Hematopoietic multipotent progenitor cell treated with erythropoietin and hydrocortisone succinate and interleukin-3 and kit ligand, for 6 days (in vitro differentiated cells): ENCODE measurements at regions not wholly inside any gene's neighbourhood (a gene's known extent, or its start where the extent isn't known, plus 50 kb on each side); places are given as distances from the start of the nearest gene placed in this dataset.

Experiments used
- DNase-seq: peaks from one replicate; pipeline ENCODE4 v3.0.0-alpha.2; 2015

DNA sequence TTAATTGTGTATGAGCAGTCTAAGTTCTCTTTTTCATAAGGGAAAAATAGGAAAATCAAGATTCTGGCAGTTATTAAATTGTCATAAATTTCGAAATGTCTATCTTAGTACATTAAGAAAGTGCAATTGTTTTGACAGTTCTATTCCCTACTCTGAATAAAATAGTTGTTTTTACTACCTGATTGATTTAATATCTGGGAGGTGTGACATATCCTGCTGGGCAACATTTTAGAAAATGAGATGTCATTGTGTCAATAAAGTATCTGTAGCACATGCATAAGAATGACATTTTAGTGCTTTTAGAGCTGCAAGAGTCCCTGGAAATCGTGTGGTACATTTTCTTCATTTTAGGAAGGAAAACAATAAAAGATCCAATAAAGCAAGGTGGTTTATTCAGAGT, 139.2 kb upstream of the COL11A1 start:
- no peak for DNase-seq

DNA sequence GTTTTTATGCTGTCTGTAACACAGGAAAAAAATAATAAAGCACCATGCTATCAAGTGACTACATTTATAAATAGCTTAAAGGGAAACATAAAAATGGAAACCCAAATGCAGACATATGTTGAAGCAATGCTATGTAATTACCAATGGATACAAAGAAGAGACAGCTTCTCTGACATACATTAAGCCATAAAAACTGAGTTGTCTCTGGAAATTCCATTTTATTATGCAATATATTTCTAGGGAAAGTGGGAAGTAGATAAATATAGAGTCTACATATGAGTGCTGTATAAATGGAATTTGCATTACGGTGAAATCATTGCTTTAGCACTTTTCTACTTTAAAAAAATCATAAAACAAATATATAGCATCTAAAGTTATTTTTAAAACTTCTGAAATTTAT, 135.2 kb upstream of the COL11A1 start:
- DNase-seq, result no peak

DNA sequence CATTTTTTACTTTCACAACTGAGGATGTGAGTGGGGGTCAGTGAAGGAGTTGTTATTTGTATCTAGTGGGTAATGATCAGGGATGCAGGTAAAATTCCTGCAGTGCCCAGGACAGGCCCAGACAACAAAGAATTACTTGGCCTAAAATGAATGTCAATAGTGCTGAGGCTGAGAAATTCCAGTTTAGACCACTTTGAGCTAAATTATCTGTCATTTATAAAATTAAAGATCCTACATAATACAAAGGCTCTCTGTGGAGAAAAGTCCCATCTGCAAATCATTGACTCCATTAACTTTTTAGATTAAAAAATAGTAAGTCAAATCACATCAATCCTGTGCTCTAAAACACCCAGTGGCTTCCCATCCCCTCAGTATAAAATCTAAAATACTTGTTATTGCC, 130.7 kb upstream of the COL11A1 start:
- DNase-seq, result no peak

DNA sequence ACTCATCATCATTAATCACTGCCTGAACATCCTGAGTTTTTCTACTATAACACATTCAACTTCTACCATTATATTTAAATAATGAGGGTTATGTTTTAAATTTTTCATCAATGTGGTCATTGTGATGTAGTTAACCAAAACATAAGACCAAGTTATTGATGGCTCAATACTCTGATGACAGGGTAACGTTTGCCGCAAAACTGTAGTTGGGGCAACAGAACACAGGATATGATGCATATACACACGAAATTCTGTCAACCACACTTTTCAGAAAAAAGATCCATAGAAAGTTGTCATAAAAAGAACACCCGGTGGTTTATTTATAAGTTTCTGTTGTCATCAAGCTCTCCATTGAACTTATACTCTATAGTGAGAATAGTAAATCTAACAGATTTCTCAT, 121.7 kb upstream of the COL11A1 start:
- no peak for DNase-seq

DNA sequence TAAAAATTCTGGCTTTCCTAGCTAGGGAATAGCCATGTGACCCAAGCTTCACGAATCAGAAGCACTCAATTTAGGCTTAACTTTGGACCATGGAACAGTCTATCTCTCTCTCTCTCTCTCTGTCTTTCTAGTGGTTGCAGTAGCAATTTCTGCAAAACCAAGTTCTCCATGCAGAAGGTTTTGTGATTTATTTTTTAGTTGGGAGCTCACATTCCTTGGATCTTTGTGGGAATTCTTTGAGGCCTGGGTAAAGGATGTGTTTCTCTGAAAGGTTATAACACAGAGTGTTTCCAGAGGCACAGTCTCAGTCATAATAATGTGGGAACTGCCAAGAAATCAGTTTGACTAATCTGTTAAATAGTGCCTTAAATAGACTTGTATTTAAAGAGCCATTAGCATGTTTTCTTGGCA, 112.3 kb upstream of the COL11A1 start:
- DNase-seq, result no peak

DNA sequence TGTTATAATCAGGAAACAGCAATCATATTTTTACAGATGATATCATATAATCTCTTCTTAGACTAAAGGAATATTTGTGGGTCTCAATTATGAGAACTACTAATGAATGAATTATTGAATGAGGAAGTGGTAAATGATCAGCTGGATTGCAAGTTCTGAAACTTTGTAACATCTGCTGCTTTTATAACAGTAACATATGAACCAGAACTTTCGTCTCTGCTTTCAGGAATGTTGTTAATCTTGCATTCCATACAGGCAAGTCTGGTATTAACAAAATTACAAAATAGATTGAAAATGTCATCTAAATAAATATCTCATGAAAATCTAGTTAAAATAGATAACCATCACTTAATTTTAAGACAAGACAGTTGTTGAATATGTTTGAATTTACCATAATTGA, 110.5 kb upstream of the COL11A1 start:
- no peak for DNase-seq

DNA sequence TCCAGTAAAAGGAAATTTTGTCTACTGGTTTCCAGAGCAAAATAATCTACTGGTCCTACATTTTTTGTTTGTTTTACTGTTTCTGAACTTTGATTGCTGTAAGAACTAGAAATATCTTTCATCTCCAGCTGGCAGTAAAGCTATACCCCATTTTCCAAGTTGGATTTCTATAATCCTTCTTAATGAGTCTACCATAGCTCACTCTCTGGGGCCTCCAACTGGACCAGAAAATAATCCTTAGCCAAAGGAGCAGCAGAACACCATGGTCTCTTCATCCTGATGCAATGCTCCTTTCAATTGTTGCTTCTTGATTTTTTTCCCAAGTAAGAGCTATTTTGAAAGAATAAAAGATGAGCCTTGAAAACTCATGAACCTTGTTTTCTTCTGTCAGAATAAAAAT, 110.0 kb upstream of the COL11A1 start:
- DNase-seq, result no peak

DNA sequence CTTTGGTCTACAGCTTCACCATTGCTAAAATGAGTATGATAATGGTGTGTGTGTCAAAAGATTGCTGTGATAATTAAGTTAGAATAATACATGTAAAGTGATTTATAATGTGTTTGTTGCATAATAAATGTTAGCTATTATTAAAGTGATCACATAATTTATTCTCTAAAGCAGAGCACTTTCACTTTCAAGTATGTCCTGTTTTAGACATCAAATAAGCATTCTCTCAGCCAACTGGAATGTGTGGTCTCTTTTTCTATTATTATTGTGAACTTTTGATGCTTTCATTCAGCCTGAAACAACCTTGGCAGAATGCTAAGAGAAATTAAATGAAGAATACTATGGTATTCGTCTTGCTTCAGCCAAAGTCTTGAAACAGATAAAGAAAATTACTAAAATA, 102.8 kb upstream of the COL11A1 start:
- no peak for DNase-seq

DNA sequence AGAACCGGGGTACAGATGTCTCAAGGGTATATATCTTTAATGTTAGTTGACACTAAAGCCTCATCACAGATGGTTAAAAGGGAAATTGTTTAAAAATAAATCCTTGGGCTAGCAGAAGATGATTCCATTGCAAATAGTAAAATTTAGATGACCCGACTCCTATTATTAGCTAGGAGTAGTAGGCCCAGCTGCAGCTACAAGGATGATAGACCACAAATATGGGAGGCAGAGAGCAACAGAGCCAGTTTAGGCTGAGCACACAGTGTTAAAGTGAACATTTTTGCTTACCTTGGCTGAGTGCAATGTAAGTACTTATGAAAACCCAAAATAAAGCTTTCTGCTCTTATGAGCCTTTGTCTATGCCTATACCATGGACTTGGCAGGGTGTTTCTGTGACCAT, 100.5 kb upstream of the COL11A1 start:
- DNase-seq, result no peak

DNA sequence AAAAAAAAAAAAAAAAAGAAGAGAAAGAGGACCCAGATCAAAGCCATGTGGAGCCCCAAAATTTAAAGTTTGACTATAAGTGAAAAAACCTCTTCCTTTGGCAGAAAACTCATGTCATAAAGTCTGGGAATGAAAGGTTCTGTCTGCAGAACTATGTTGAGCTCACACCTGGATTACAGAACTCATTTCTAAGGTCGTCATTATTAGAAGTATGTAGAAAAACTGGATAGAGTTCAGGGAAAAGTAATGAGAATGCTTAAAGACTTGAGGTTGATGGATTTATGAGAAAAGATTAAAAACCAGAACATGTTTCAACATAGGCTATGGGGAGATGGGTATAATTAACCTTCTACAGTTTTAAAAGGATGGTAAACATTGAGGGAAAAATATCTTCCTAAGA, 90.7 kb upstream of the COL11A1 start:
- DNase-seq, result no peak

DNA sequence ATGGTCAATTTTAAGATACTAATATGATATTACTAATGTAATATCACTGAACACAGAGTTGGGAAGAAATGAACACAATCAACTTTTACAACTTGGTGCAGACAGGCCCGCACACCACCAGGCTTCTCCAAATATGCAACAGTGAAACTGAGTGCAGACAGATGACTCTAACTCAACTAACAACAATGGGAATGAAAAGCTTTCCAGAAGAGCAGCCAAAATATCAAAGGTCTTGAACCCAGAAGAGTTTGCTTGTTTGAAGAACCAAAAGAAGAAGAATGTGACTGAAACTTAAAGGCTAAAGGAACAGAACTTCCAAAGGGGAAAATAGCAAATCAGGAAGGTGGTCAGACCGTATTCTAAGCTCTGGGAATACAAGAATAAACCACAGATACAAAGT, 89.8 kb upstream of the COL11A1 start:
- no peak for DNase-seq

DNA sequence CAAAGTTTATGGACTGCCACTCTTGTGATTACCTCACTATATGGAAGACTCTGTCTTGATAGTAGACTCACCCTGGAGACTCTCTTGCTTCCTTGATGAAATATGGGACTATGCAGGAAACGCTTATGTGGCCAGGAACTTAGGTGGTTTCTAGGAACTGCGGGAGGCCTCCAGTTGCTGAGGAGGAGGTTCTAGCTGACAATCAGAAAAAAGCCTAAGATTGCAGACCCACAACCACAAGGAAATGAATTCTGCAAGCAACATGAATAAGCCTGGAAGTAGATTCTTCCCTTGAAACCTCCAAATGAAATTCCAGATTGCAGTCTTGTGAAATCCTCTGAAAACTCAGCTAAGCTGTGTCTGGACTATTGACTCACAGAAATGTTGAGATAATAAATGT, 88.9 kb upstream of the COL11A1 start:
- DNase-seq, result no peak

DNA sequence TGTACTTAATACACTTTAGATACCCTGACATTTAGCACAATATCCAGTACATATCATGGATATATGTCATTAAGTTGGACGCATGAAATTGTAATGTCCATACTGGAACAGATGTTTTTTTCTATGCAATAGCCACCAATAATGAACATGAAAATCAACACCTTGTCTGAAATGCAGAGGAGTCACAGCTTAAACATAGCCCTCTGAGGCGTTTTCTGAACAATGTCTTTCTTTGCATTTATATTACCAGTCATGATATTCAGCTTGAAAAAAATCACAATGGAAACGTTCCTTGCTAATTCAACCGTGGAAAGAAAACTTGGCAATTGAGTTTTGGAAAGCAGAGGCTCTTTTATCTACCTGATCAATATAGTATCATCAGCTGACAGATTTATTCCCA, 86.7 kb upstream of the COL11A1 start:
- no peak for DNase-seq

DNA sequence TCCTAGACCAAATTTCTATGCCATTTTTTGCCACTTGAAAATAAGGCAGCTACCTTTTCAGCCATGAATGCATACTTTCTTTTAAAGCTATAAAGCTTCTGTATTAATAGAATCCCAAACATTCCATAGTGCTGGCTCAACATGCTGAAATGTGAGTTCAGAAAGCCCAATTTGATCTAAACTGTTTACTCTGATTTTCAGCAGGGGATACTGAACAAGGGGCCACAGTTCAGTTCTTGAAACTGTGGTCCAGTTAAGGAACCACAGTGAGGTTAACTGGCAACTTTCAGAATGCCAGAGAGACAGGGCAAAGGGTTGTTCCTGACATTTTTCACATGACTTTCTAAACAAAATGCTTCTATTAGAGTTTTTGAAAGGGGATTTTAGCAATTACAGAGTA, 85.7 kb upstream of the COL11A1 start:
- no peak for DNase-seq

DNA sequence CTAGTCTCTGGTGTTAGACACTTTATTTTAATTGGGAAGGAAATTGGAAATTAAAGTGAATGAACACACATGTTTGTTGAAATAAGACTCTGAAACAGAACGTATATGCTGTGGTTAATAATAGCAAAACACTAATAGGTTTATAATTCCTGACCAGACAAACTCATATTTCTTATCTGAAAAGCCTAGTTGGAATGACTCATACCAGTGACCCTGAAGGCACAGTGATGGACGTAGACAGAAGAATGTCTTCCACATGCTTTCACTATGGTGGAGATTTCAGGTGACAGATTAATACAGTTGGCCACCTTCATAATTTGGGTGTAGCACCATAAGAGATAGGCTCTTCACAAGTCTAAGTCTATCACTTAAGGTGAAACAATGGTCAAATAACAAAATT, 83.0 kb upstream of the COL11A1 start:
- DNase-seq, result no peak

DNA sequence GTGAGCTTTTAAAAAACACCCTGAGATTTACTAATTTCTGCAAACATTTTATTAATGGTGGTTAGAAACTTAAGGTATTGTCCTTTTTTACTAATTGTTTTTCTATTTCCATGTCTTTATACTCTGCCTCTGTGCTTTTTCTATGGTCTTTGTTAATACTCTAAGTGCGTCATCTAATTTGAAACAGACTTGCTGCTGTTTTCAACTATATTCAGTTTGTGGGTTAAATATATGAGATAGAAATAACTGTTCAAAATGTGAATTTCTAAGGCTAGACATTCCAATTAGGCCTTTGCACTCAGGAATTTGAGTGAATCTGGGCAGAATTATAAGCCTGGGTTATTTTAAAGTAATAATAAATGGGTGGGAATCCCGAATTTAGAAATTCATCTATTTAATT, 82.4 kb upstream of the COL11A1 start:
- DNase-seq, result no peak

DNA sequence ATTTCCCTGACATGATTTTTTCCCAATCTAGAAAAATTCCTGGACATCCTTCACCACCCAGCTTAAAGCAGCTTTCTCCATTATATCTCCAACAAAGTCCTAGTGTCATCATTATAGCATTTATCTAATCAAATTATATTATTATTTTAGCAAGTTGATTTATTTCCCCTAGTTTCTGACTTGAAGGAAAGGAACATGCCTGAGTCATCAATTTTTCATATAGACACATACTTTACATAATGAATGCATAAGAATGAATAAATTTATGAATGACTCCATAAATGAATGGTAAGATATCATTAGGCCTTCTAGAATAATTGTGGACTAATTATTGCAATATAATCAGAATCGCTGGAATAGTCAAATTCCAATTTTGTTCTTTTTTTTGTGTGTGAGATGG, 79.4 kb upstream of the COL11A1 start:
- DNase-seq, result no peak

DNA sequence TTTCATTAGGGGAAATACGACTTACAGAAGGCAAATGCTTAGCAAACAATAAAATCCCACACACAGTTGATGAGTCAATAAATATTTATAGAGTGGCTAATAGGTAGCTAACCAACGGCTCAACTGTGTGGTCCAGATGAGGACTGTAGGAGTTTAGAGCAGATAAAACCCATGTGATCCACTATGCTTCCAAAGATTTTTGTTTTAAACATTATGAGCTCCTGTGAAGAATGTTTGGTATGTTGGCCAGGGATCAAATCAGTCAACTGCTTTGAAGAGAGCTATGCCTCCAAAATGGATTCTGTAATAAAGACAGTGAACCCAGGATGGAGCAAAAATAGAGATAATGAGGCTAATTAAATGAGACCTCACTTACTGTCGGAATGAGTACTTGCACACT, 72.3 kb upstream of the COL11A1 start:
- DNase-seq, result no peak

DNA sequence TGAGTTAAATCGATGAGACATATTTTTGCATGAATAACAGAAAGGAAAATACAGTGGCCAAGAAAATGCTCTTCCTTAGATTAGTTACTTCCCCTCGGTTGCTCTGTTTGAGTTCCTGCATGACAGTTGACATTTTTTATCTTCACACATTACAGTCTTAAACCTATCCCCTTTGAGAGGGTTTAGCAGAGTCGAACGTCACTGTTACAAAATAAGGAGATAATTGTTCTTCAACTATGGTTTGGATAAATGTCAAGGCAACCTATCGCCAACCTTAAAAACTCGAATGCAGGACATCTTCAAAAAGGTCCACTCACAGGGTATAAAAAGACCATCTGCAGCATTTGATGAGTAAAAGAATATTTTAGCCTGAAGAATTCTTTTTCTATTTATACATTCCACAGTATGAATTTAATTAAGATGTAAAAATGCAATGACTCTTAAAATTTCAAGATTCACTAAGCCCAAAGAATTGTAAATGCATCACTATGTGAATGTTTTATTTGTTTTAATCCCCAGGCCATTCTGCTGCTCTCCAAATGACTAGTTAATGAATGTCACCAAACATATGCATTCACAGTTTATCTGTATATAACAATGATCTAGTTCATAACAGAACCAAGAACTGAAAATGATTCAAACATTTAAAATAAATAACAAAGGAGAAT, 68.9 kb upstream of the COL11A1 start:
- no peak for DNase-seq

DNA sequence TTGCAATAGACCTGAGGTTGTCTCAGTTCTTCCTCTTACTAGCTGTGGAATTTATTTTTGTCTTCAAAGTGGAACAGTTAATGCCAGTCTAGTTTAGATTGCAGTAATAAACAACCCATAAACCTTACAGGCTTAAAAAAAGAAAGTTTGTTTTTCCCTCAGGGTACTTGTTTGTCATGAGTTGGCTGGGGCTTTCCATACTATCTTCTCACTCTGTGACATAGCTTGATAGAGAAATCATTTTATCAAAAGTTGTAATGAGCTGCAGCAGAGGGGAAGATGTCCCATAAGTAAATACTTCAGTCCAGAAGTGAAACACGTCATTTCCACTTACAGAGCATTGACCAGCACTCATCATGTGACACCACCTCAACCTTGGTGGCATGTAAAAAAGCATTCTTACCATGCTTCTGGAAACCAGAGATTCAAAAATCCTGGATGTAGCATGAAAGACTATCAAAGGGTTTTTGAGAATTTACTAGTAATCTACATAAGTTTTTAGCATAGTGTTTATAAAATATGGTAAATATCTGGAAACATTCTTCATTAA, 62.8 kb upstream of the COL11A1 start:
- DNase-seq, result no peak

DNA sequence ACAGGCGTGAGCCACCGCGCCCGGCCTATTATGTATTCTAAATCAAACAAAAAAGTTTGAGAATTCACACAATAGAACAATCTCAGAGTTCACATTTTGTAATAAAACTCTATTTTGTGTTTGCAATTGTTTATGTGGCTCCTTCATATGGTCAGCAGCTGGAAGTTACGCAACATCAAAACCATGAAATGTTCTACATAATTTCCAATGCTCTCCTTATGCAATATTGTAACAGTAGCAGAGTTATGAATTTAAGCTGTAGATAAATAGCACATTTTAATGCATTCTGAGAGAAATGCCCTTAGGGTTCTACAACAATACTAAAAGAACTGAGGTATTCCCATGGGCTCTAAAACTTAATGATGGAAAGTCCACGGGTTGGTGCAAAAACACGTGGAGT, 62.3 kb upstream of the COL11A1 start:
- DNase-seq, result no peak

DNA sequence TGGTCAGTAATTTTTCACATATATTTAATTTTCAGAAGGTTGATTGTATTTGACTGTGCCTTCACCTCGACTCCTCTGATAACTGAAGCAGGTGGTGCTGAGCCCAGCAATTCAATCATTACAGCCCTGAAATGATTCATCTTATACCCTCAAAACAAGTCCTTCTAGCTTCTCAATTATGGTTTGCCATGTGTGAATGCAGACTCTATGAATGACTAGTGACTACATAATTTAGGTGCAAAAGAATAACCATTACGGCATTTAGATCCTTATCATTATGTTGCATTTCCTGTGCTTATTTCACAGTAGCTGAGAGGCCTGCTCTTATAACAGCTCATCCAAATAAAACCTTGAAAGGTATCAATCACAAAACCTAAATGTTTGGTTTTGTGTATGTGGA, 54.0 kb upstream of the COL11A1 start:
- DNase-seq, result no peak

DNA sequence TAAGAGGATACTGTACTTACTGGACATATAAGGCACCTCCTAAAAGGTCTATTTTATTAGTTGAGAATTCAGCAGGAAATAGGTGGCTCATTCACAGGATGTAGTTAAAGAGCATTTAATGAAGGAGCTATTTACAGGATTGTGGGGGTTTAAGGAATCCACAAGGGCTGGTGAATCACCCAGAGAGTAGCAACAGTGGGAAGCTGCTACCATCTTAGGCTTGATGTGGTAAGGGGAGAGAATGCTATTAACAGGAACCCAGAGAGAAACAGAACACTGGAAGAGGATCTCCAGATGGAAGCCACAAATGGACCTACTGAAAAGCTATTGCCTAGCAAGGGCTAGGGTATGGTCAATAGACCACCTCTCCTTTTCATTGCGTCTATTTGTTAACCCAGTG, 52.0 kb upstream of the COL11A1 start:
- no peak for DNase-seq
